ENCODE measurements at regions not wholly inside any gene's neighbourhood (a gene's known extent, or its start where the extent isn't known, plus 50 kb on each side); places are given as distances from the start of the nearest gene placed in this dataset.

- TF ChIP-seq, protein P1, sequence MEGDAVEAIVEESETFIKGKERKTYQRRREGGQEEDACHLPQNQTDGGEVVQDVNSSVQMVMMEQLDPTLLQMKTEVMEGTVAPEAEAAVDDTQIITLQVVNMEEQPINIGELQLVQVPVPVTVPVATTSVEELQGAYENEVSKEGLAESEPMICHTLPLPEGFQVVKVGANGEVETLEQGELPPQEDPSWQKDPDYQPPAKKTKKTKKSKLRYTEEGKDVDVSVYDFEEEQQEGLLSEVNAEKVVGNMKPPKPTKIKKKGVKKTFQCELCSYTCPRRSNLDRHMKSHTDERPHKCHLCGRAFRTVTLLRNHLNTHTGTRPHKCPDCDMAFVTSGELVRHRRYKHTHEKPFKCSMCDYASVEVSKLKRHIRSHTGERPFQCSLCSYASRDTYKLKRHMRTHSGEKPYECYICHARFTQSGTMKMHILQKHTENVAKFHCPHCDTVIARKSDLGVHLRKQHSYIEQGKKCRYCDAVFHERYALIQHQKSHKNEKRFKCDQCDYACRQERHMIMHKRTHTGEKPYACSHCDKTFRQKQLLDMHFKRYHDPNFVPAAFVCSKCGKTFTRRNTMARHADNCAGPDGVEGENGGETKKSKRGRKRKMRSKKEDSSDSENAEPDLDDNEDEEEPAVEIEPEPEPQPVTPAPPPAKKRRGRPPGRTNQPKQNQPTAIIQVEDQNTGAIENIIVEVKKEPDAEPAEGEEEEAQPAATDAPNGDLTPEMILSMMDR (conservative IDR thresholded peaks at IDR 0.05; ENCODE audit: low read depth, low read length), result no peak
- TF ChIP-seq EZH2 (IDR thresholded peaks at IDR 0.05; ENCODE audit: low read length, unreplicated experiment), result no peak
- TF ChIP-seq EZH2phosphoT487 (IDR thresholded peaks at IDR 0.05; ENCODE audit: borderline replicate concordance, low read length), result no peak
Observed at GRCh38 chrX:148443216-148443615, 57.2 kb upstream of the AFF2 start.

All from PC-3 (cell line).